Esophagus squamous epithelium (tissue), 4 donors: ENCODE measurements at regions not wholly inside any gene's neighbourhood (a gene's known extent, or its start where the extent isn't known, plus 50 kb on each side); places are given as distances from the start of the nearest gene placed in this dataset.

Experiments used
- CTCF ChIP-seq, 6 experiments: fragments of 450-650 bp in 4 of 6; fragments of 200-600 bp in 2 of 6; sonication (generic) in 2 of 6; IDR thresholded peaks; one replicate each; pipeline ENCODE4 v1.5.1; 2016 to 2019; ENCODE audit warnings: antibody characterized with exemption in 6 of 6, mild to moderate bottlenecking in 4 of 6, moderate library complexity in 4 of 6
- POLR2A ChIP-seq, 4 donors: fragments of 450-650 bp; IDR thresholded peaks; one replicate each; pipeline ENCODE4 v1.6.1; 2017; ENCODE audit warnings: antibody characterized with exemption in 4 of 4, mild to moderate bottlenecking in 4 of 4, moderate library complexity in 3 of 4

DNA sequence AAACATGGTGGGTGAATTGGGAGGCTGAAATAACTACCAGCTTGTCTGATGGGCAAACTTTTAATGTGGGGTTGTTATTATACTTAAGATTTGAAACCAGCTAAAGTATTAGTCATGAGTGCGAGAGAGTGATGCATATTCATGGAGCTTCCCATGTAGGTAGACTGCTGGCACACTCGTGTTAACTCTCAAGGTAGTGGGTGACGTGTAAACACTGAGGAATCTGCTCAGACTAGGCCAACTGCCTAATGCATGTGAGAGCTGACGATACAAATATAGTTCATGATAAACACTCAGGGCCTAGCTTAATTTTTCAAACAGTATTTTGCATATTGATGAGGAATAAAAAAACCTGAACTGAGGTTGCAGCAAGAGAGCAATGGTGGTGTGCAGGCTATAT, 1165.7 kb upstream of the PIK3C3 start:
- TF ChIP-seq CTCF (IDR thresholded peaks at IDR 0.05): no peak
- TF ChIP-seq POLR2A (IDR thresholded peaks at IDR 0.05): no peak
